Glutamatergic neuron (in vitro differentiated cells): ENCODE measurements at regions not wholly inside any gene's neighbourhood (a gene's known extent, or its start where the extent isn't known, plus 50 kb on each side); places are given as distances from the start of the nearest gene placed in this dataset.
"Not testable (repeated sequence)": the region's sequence is repeated elsewhere in the genome, so short reads cannot be mapped to it uniquely, and the experiment has no call there.

ENCODE experiments used
- DNase-seq: peaks from one replicate; pipeline ENCODE4 v3.0.0; 2022
- H3K27ac Mint-ChIP-seq: one replicate; pipeline ENCODE4 v1.8.0; 2020; ENCODE audit warnings: mild to moderate bottlenecking, mixed read lengths, inconsistent platforms; ENCODE audit not compliant: unreplicated experiment
- H3K27me3 Mint-ChIP-seq: one replicate; pipeline ENCODE4 v1.8.0; 2020; ENCODE audit warnings: mild to moderate bottlenecking, moderate library complexity, mixed read lengths, inconsistent platforms; ENCODE audit not compliant: unreplicated experiment
- H3K36me3 Mint-ChIP-seq: one replicate; pipeline ENCODE4 v1.8.0; 2020; ENCODE audit warnings: mild to moderate bottlenecking, mixed read lengths, inconsistent platforms; ENCODE audit not compliant: unreplicated experiment
- H3K4me1 Mint-ChIP-seq: one replicate; pipeline ENCODE4 v1.8.0; 2020; ENCODE audit warnings: mild to moderate bottlenecking, low read depth, mixed read lengths, inconsistent platforms; ENCODE audit not compliant: unreplicated experiment
- H3K4me3 Mint-ChIP-seq: one replicate; pipeline ENCODE4 v1.8.0; 2020; ENCODE audit warnings: mild to moderate bottlenecking, mixed read lengths, inconsistent platforms; ENCODE audit not compliant: unreplicated experiment
- H3K9me3 Mint-ChIP-seq: one replicate; pipeline ENCODE4 v1.8.0; 2020; ENCODE audit warnings: mild to moderate bottlenecking, moderate library complexity, mixed read lengths, inconsistent platforms; ENCODE audit not compliant: unreplicated experiment
- CTCF ChIP-seq: fragments of 200-600 bp; sonication (generic); IDR thresholded peaks from one replicate; pipeline ENCODE4 v1.5.0; 2021; ENCODE audit not compliant: partially characterized antibody, unreplicated experiment

GRCh38 chrX:121356850-121357171, 309.4 kb downstream of the GLUD2 start:
- Mint-ChIP-seq H3K4me1 (no peaks in the 10 kb centered on the region), H3K27ac (no peak overlapping the region), H3K36me3 (no peaks in the 10 kb centered on the region), H3K4me3 (no peak overlapping the region), H3K9me3 (no peaks in the 10 kb centered on the region), H3K27me3 (no peaks in the 10 kb centered on the region)
- no peak for DNase-seq
- TF ChIP-seq CTCF = no peak

DNA sequence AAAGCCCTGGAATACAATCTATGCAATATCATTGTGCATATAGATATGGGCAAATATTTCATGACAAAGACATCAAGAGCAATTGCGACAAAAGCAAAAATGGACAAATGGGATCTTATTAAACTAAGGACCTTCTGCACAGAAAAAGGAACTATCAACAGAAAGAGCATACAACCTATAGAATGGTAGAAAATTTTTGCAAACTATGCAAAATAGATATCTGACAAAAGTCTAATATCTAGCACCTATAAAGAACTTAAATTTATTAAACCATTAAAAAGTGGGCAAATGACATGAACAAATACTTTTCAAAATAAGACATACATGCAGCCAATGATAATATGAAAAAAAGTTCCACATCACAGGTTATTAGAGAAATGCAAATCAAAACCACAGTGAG, 312.9 kb downstream of the GLUD2 start:
- H3K4me3 Mint-ChIP-seq = no peak overlapping the region
- H3K27me3 Mint-ChIP-seq = no peaks in the 10 kb centered on the region
- H3K36me3 Mint-ChIP-seq = no peaks in the 10 kb centered on the region
- H3K27ac Mint-ChIP-seq = no peak overlapping the region
- no peak for DNase-seq
- TF ChIP-seq CTCF = no peak
- no peaks in the 10 kb centered on the region for H3K9me3 Mint-ChIP-seq
- H3K4me1 Mint-ChIP-seq = no peaks in the 10 kb centered on the region

DNA sequence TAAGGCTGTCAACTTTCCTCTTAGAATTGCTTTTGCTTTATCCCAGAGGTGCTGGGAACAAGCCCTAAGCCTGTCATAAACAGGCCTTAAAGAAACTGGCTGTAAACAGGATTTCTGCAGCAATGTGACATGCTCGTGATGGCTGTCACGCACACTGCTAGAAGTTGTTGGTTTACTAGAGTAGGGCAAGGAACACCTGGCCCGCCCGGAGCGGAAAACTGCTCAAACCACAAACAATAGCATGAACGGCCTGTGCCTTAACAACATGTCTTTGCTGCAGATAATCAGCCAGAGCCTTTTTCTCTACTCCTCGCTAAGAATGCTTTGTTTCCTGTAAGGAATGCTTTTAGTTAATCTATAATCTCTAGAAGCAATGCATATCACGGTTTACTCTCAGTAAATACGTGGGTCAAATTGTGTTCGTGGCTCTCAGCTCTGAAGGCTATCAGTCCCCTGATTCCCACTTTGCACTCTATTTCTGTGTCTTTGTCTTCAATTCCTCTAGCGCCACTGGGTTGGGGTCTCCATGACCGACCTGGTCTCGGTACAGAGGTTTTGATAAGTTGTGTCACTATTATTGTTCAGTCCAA, 318.3 kb downstream of the GLUD2 start:
- Mint-ChIP-seq H3K4me3 (no peak overlapping the region), H3K27me3 (no peaks in the 10 kb centered on the region), H3K9me3 (no peaks in the 10 kb centered on the region), H3K4me1 (no peaks in the 10 kb centered on the region), H3K27ac (no peak overlapping the region), H3K36me3 (no peaks in the 10 kb centered on the region)
- TF ChIP-seq CTCF = no peak
- no peak for DNase-seq

- Mint-ChIP-seq H3K36me3 (no peaks in the 10 kb centered on the region), H3K27me3 (no peaks in the 10 kb centered on the region), H3K4me3 (no peak overlapping the region), H3K27ac (no peak overlapping the region), H3K4me1 (no peaks in the 10 kb centered on the region), H3K9me3 (no peaks in the 10 kb centered on the region)
- DNase-seq = no peak
- TF ChIP-seq CTCF = no peak
Observed at GRCh38 chrX:121374471-121374870, 327.1 kb downstream of the GLUD2 start.

GRCh38 chrX:121381915-121382314, 334.5 kb downstream of the GLUD2 start:
- H3K9me3 Mint-ChIP-seq, DNase-seq, H3K36me3 Mint-ChIP-seq, H3K4me3 Mint-ChIP-seq, H3K27me3 Mint-ChIP-seq, H3K27ac Mint-ChIP-seq, H3K4me1 Mint-ChIP-seq: not testable (repeated sequence)
